ENCODE measurements at regions not wholly inside any gene's neighbourhood (a gene's known extent, or its start where the extent isn't known, plus 50 kb on each side); places are given as distances from the start of the nearest gene placed in this dataset.

GRCh38 chr2:180625006-180625844 is 355.2 kb upstream of the UBE2E3 start:
- no peaks in the 10 kb centered on the region for H3K4me1 ChIP-seq (ENCODE audit: control insufficient read depth, insufficient read depth, low read length)
- no peaks in the 10 kb centered on the region for H3K9me3 ChIP-seq (ENCODE audit: control insufficient read depth, insufficient read depth, low read length)
- H3K4me3 ChIP-seq (ENCODE audit: low read depth, low read length) = no peak overlapping the region
- H3K27ac ChIP-seq (ENCODE audit: low read depth, low read length) = no peak overlapping the region
- no peaks in the 10 kb centered on the region for H3K36me3 ChIP-seq (ENCODE audit: control insufficient read depth, insufficient read depth, low read length)
- H3K27me3 ChIP-seq (ENCODE audit: control insufficient read depth, insufficient read depth, low read length) = no peaks in the 10 kb centered on the region
- no peak overlapping the region for H3K9ac ChIP-seq (ENCODE audit: low read depth, low read length)

DNA sequence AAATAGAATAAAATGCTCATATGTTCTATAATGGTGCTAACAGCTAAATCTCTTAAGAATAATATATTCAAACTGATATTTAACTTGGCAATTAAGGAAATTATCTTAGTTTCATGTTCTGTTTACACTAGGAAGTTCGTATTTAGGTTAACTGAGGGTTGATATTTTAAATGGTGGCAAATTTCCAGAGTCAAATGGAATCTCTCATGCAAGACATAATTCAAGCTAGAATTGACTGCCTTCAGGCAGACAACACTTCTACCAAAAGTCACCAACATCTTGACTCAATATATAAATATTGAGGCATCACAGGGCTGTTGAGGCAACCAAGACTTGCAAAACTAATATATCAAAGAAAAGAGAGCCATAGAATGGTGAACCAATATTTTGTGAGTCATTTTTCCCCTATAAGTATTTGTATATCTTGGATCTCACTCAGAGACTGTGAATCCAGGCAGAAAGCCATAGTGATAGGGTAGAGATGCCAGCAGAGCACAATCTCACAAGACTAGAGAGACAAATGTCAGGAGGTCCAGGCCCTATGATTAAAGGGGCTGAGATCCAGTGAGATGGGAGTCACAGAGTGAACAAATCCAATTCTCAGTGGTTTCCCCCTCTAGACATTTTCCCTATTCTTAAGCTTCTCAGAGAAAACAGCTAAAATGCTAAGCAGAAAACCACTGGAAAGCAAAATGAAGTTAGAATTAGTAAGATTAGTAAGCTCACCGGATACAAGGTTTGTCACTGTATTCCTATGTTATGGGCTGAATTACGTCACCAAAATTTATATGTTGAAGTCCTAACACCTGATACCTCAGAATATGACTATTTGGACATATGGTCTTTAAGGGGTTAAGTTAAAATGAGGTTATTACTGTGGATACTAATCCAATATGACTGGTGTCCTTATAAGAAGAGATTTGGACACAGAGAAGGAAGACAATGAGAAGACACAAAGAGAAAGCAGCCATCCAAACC is 358.2 kb upstream of the UBE2E3 start:
- Histone ChIP-seq H3K4me3 (ENCODE audit: low read depth, low read length) (no peak overlapping the region), H3K9me3 (ENCODE audit: control insufficient read depth, insufficient read depth, low read length) (no peaks in the 10 kb centered on the region), H3K36me3 (ENCODE audit: control insufficient read depth, insufficient read depth, low read length) (no peaks in the 10 kb centered on the region), H3K4me1 (ENCODE audit: control insufficient read depth, insufficient read depth, low read length) (no peaks in the 10 kb centered on the region), H3K27ac (ENCODE audit: low read depth, low read length) (no peak overlapping the region), H3K27me3 (ENCODE audit: control insufficient read depth, insufficient read depth, low read length) (no peaks in the 10 kb centered on the region), H3K9ac (ENCODE audit: low read depth, low read length) (no peak overlapping the region)

- Histone ChIP-seq H3K9me3 (ENCODE audit: control insufficient read depth, insufficient read depth, low read length) (no peaks in the 10 kb centered on the region), H3K4me3 (ENCODE audit: low read depth, low read length) (no peak overlapping the region), H3K4me1 (ENCODE audit: control insufficient read depth, insufficient read depth, low read length) (no peaks in the 10 kb centered on the region), H3K27ac (ENCODE audit: low read depth, low read length) (no peak overlapping the region), H3K36me3 (ENCODE audit: control insufficient read depth, insufficient read depth, low read length) (no peaks in the 10 kb centered on the region), H3K9ac (ENCODE audit: low read depth, low read length) (no peak overlapping the region), H3K27me3 (ENCODE audit: control insufficient read depth, insufficient read depth, low read length) (no peaks in the 10 kb centered on the region)
These were observed 359.0 kb upstream of the UBE2E3 start for GRCh38 chr2:180621366-180621765.

GRCh38 chr2:180618570-180618969 is 361.8 kb upstream of the UBE2E3 start:
- Histone ChIP-seq H3K36me3 (ENCODE audit: control insufficient read depth, insufficient read depth, low read length) (no peaks in the 10 kb centered on the region), H3K4me3 (ENCODE audit: low read depth, low read length) (no peak overlapping the region), H3K9me3 (ENCODE audit: control insufficient read depth, insufficient read depth, low read length) (no peaks in the 10 kb centered on the region), H3K9ac (ENCODE audit: low read depth, low read length) (no peak overlapping the region), H3K27me3 (ENCODE audit: control insufficient read depth, insufficient read depth, low read length) (no peaks in the 10 kb centered on the region), H3K4me1 (ENCODE audit: control insufficient read depth, insufficient read depth, low read length) (no peaks in the 10 kb centered on the region), H3K27ac (ENCODE audit: low read depth, low read length) (no peak overlapping the region)

- Histone ChIP-seq H3K27ac (ENCODE audit: low read depth, low read length) (no peak overlapping the region), H3K4me1 (ENCODE audit: control insufficient read depth, insufficient read depth, low read length) (no peaks in the 10 kb centered on the region), H3K9ac (ENCODE audit: low read depth, low read length) (no peak overlapping the region), H3K36me3 (ENCODE audit: control insufficient read depth, insufficient read depth, low read length) (no peaks in the 10 kb centered on the region), H3K27me3 (ENCODE audit: control insufficient read depth, insufficient read depth, low read length) (no peaks in the 10 kb centered on the region), H3K4me3 (ENCODE audit: low read depth, low read length) (no peak overlapping the region), H3K9me3 (ENCODE audit: control insufficient read depth, insufficient read depth, low read length) (no peaks in the 10 kb centered on the region)
These were observed 365.6 kb upstream of the UBE2E3 start for GRCh38 chr2:180614776-180615175.

DNA sequence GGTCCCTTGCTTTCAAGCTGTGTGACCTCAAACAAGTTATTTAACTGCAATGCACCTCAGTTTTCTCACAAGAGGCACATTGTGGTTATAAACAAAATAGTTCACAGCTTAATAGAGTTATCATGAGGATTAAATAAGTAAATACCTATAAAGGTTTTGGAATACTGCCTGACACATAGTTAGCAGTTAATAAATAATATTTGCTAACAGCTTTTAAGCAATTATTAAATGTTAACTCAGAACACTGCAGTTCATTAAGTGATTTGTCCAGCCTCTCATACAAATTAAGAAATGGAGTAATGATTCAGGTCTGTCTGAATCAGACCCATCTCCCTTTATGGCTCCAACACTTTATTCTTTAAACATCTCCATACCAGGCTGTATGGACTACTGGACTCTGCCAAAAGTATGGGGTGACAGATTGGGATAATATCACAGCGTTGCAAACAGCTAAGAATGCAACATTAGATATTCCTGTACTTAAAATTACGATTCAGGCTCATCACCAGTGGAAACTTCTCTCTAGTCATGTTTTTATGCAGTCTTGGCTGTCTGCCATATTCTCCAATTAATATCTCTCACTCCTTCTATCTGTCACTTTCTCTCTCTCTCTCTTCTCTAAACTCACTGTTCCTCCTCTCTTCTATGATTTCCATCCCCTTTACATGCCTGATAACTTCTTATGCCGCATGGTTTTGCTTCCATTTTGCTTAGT is 370.6 kb upstream of the UBE2E3 start:
- H3K4me3 ChIP-seq (ENCODE audit: low read depth, low read length) = no peak overlapping the region
- no peaks in the 10 kb centered on the region for H3K36me3 ChIP-seq (ENCODE audit: control insufficient read depth, insufficient read depth, low read length)
- H3K27ac ChIP-seq (ENCODE audit: low read depth, low read length) = no peak overlapping the region
- H3K4me1 ChIP-seq (ENCODE audit: control insufficient read depth, insufficient read depth, low read length) = no peaks in the 10 kb centered on the region
- no peaks in the 10 kb centered on the region for H3K27me3 ChIP-seq (ENCODE audit: control insufficient read depth, insufficient read depth, low read length)
- no peak overlapping the region for H3K9ac ChIP-seq (ENCODE audit: low read depth, low read length)
- H3K9me3 ChIP-seq (ENCODE audit: control insufficient read depth, insufficient read depth, low read length) = no peaks in the 10 kb centered on the region

GRCh38 chr2:180607514-180608049 is 372.8 kb upstream of the UBE2E3 start:
- H3K36me3 ChIP-seq (ENCODE audit: control insufficient read depth, insufficient read depth, low read length) = no peaks in the 10 kb centered on the region
- no peaks in the 10 kb centered on the region for H3K27me3 ChIP-seq (ENCODE audit: control insufficient read depth, insufficient read depth, low read length)
- H3K4me1 ChIP-seq (ENCODE audit: control insufficient read depth, insufficient read depth, low read length) = no peaks in the 10 kb centered on the region
- no peak overlapping the region for H3K4me3 ChIP-seq (ENCODE audit: low read depth, low read length)
- no peaks in the 10 kb centered on the region for H3K9me3 ChIP-seq (ENCODE audit: control insufficient read depth, insufficient read depth, low read length)
- no peak overlapping the region for H3K9ac ChIP-seq (ENCODE audit: low read depth, low read length)
- no peak overlapping the region for H3K27ac ChIP-seq (ENCODE audit: low read depth, low read length)

GRCh38 chr2:180604077-180604476 is 376.3 kb upstream of the UBE2E3 start:
- Histone ChIP-seq H3K4me3 (ENCODE audit: low read depth, low read length) (no peak overlapping the region), H3K27ac (ENCODE audit: low read depth, low read length) (no peak overlapping the region), H3K36me3 (ENCODE audit: control insufficient read depth, insufficient read depth, low read length) (no peaks in the 10 kb centered on the region), H3K27me3 (ENCODE audit: control insufficient read depth, insufficient read depth, low read length) (no peaks in the 10 kb centered on the region), H3K4me1 (ENCODE audit: control insufficient read depth, insufficient read depth, low read length) (peaks cover 4% of the 10 kb centered on the region; the same call in 1 of the 2 replicates), H3K9me3 (ENCODE audit: control insufficient read depth, insufficient read depth, low read length) (no peaks in the 10 kb centered on the region), H3K9ac (ENCODE audit: low read depth, low read length) (no peak overlapping the region)

- H3K27me3 ChIP-seq (ENCODE audit: control insufficient read depth, insufficient read depth, low read length) = no peaks in the 10 kb centered on the region
- no peak overlapping the region for H3K9ac ChIP-seq (ENCODE audit: low read depth, low read length)
- H3K9me3 ChIP-seq (ENCODE audit: control insufficient read depth, insufficient read depth, low read length) = no peaks in the 10 kb centered on the region
- no peaks in the 10 kb centered on the region for H3K36me3 ChIP-seq (ENCODE audit: control insufficient read depth, insufficient read depth, low read length)
- H3K4me1 ChIP-seq (ENCODE audit: control insufficient read depth, insufficient read depth, low read length) = peaks cover 4% of the 10 kb centered on the region; the same call in 1 of the 2 replicates
- H3K27ac ChIP-seq (ENCODE audit: low read depth, low read length) = no peak overlapping the region
- no peak overlapping the region for H3K4me3 ChIP-seq (ENCODE audit: low read depth, low read length)
These were observed 379.4 kb upstream of the UBE2E3 start for GRCh38 chr2:180601016-180601415.

DNA sequence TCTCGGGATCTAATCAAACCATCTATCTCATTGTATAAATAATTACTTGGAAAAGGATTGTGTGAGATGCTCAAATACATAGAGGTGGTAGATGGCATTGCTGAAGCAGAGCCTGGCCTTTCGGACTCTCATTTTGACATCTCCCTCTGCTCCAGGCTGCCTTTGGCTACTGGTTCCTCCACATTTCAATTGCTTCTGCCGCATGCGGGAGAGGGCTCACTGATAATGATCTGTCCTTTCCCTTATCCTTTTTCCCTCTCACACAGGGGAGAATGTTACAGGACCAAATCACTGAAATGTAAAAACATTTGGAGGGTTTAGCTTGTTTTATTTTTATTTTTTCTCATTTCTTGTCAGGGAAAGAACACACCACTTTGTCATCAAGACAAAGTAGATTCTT is 380.6 kb upstream of the UBE2E3 start:
- H3K27me3 ChIP-seq (ENCODE audit: control insufficient read depth, insufficient read depth, low read length) = no peaks in the 10 kb centered on the region
- H3K27ac ChIP-seq (ENCODE audit: low read depth, low read length) = no peak overlapping the region
- no peak overlapping the region for H3K4me3 ChIP-seq (ENCODE audit: low read depth, low read length)
- peaks cover 4% of the 10 kb centered on the region; the same call in 1 of the 2 replicates for H3K4me1 ChIP-seq (ENCODE audit: control insufficient read depth, insufficient read depth, low read length)
- no peaks in the 10 kb centered on the region for H3K36me3 ChIP-seq (ENCODE audit: control insufficient read depth, insufficient read depth, low read length)
- no peak overlapping the region for H3K9ac ChIP-seq (ENCODE audit: low read depth, low read length)
- H3K9me3 ChIP-seq (ENCODE audit: control insufficient read depth, insufficient read depth, low read length) = no peaks in the 10 kb centered on the region

Measured in HUES48 (cell line).